Central memory CD8-positive, alpha-beta T cell (primary cell): ENCODE measurements at regions not wholly inside any gene's neighbourhood (a gene's known extent, or its start where the extent isn't known, plus 50 kb on each side); places are given as distances from the start of the nearest gene placed in this dataset.

Experiments
- ATAC-seq: fragments of 150-1000 bp; cut with Tn5 transposase; replicated peaks from 2 replicates; pipeline ENCODE4 v1.10.0; 2022; ENCODE audit warnings: mild to moderate bottlenecking, moderate FRiP score, moderate number of reproducible peaks; ENCODE audit not compliant: poor library complexity, severe bottlenecking; ENCODE audit errors: extremely low read depth
- DNase-seq, 2 donors: peaks; one replicate each; pipeline ENCODE4 v3.0.0; 2021; ENCODE audit warnings: low spot score in 2 of 2
- H3K27ac Mint-ChIP-seq: one replicate; pipeline ENCODE4 v1.8.0; 2022; ENCODE audit warnings: low read depth, mild to moderate bottlenecking, moderate library complexity, mixed read lengths
- H3K27me3 Mint-ChIP-seq: one replicate; pipeline ENCODE4 v1.8.0; 2022; ENCODE audit warnings: mixed read lengths
- H3K36me3 Mint-ChIP-seq: one replicate; pipeline ENCODE4 v1.8.0; 2022; ENCODE audit warnings: mild to moderate bottlenecking, moderate library complexity, mixed read lengths; ENCODE audit not compliant: insufficient read depth
- H3K4me1 Mint-ChIP-seq: one replicate; pipeline ENCODE4 v1.8.0; 2022; ENCODE audit warnings: mixed read lengths
- H3K4me3 Mint-ChIP-seq: one replicate; pipeline ENCODE4 v1.8.0; 2022; ENCODE audit warnings: mild to moderate bottlenecking, moderate library complexity, mixed read lengths
- H3K9me3 Mint-ChIP-seq: one replicate; pipeline ENCODE4 v1.8.0; 2022; ENCODE audit warnings: mixed read lengths

GRCh38 chr12:75888399-75888798 lies 143.2 kb downstream of the PHLDA1 start:
- H3K27me3 Mint-ChIP-seq: peaks cover 36% of the 10 kb centered on the region
- no peak overlapping the region for H3K27ac Mint-ChIP-seq
- H3K4me3 Mint-ChIP-seq: no peak overlapping the region
- H3K36me3 Mint-ChIP-seq: no peaks in the 10 kb centered on the region
- no peak for DNase-seq
- no peak for ATAC-seq
- no peaks in the 10 kb centered on the region for H3K4me1 Mint-ChIP-seq
- H3K9me3 Mint-ChIP-seq: no peaks in the 10 kb centered on the region

DNA sequence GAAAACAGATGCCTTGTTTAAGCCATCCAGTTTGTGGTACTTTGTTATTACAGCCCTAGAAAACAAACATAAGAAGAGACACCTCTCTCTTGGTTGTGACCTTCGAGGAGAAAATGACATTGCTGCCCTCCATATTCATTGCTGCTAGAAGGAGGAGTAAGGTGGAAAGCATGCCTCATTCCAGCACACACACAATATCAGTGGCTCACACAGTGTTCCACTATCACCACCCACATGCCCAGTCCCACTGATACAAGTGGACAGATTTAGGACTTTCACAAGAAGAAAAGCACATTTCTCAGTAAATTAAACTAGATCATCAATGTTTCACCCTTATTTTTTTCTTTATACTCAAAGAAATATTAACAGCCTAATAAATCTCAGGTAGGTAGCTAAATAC lies 143.6 kb downstream of the PHLDA1 start:
- H3K9me3 Mint-ChIP-seq: no peaks in the 10 kb centered on the region
- no peaks in the 10 kb centered on the region for H3K4me1 Mint-ChIP-seq
- no peak overlapping the region for H3K27ac Mint-ChIP-seq
- no peak overlapping the region for H3K4me3 Mint-ChIP-seq
- no peaks in the 10 kb centered on the region for H3K36me3 Mint-ChIP-seq
- H3K27me3 Mint-ChIP-seq: peaks cover 40% of the 10 kb centered on the region
- DNase-seq: no peak
- no peak for ATAC-seq

GRCh38 chr12:75884465-75884985 lies 147.1 kb downstream of the PHLDA1 start:
- H3K9me3 Mint-ChIP-seq: no peaks in the 10 kb centered on the region
- DNase-seq: no peak
- no peaks in the 10 kb centered on the region for H3K36me3 Mint-ChIP-seq
- no peaks in the 10 kb centered on the region for H3K4me1 Mint-ChIP-seq
- H3K4me3 Mint-ChIP-seq: no peak overlapping the region
- H3K27ac Mint-ChIP-seq: no peak overlapping the region
- H3K27me3 Mint-ChIP-seq: peaks cover 31% of the 10 kb centered on the region
- no peak for ATAC-seq

- Mint-ChIP-seq H3K9me3 (no peaks in the 10 kb centered on the region), H3K27me3 (peaks cover 26% of the 10 kb centered on the region), H3K36me3 (no peaks in the 10 kb centered on the region), H3K4me3 (no peak overlapping the region), H3K27ac (no peak overlapping the region), H3K4me1 (no peaks in the 10 kb centered on the region)
- DNase-seq (no peak), ATAC-seq (no peak)
Observed at GRCh38 chr12:75883241-75883640, 148.3 kb downstream of the PHLDA1 start.

GRCh38 chr12:75882421-75882820 lies 149.2 kb downstream of the PHLDA1 start:
- Mint-ChIP-seq H3K4me1 (no peaks in the 10 kb centered on the region), H3K27me3 (peaks cover 30% of the 10 kb centered on the region), H3K27ac (no peak overlapping the region), H3K36me3 (no peaks in the 10 kb centered on the region), H3K4me3 (no peak overlapping the region), H3K9me3 (no peaks in the 10 kb centered on the region)
- no peak for ATAC-seq
- DNase-seq: no peak

DNA sequence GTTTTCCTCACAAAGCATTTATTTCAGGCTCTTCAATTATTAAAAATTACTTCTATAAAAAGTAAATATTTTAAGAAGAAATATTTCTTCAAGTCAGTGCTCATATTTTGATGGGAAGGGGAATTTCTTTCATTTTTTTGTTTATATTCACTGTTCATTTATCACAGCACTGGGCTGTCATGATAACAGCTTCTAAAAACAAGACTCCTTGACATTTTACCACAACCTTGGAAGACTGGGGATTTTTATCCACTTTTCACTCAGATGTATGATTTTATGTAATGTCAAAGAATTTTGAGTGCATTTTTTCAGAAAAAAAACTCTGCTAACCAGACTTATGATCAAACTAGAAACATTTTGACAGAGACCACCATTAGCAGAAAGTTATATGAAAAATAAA lies 149.7 kb downstream of the PHLDA1 start:
- no peaks in the 10 kb centered on the region for H3K36me3 Mint-ChIP-seq
- ATAC-seq: no peak
- H3K9me3 Mint-ChIP-seq: no peaks in the 10 kb centered on the region
- H3K4me1 Mint-ChIP-seq: no peaks in the 10 kb centered on the region
- DNase-seq: no peak
- no peak overlapping the region for H3K4me3 Mint-ChIP-seq
- no peak overlapping the region for H3K27ac Mint-ChIP-seq
- H3K27me3 Mint-ChIP-seq: peaks cover 35% of the 10 kb centered on the region

DNA sequence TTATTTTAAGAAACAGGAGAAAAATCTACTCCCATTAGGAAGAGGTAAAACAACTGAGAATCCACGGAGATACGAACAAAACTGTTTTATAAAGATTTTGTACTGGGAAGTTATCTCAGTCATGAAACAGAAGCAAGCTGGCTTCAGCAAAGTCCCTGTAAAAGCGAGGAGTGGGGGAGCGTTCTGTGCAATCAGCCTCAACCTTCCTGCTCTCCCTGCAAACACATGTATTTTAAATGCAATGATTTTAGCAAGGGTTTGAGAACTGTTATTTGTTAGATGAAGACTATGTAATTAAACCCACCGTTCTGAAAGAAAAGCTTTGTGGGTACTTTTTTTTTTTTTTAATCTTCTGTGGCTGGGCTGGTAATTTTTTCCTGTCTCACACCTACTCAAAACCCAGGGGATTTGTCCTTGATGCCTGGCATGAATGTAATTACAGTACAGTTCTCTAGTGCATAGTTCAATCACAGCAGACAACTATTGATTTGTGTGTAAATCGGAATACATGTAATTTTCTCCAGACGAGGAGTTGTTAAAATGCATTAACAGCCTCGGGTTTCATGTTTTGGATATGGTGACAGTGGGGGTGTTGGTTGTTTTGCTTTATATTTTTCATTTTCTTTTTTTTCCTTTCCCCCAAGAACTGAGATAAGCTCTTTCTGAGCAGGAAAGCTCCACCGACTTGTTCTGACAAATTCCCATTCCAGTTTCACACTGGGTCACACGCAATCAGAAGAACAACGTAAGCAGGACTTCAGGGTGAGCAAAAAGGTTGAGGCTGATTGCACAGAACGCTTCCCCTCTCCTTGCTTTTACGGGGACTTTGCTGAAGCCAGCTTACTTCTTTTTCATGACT lies 153.6 kb downstream of the PHLDA1 start:
- no peak for DNase-seq
- no peak for ATAC-seq
- Mint-ChIP-seq H3K27me3 (peaks cover 44% of the 10 kb centered on the region), H3K27ac (no peak overlapping the region), H3K9me3 (no peaks in the 10 kb centered on the region), H3K4me3 (no peak overlapping the region), H3K36me3 (no peaks in the 10 kb centered on the region), H3K4me1 (no peaks in the 10 kb centered on the region)

GRCh38 chr12:75876832-75877762 lies 154.5 kb downstream of the PHLDA1 start:
- no peak for ATAC-seq
- peaks cover 44% of the 10 kb centered on the region for H3K27me3 Mint-ChIP-seq
- H3K27ac Mint-ChIP-seq: no peak overlapping the region
- no peaks in the 10 kb centered on the region for H3K4me1 Mint-ChIP-seq
- no peaks in the 10 kb centered on the region for H3K36me3 Mint-ChIP-seq
- DNase-seq: no peak
- H3K9me3 Mint-ChIP-seq: no peaks in the 10 kb centered on the region
- no peak overlapping the region for H3K4me3 Mint-ChIP-seq

- DNase-seq: no peak
- Mint-ChIP-seq H3K36me3 (no peaks in the 10 kb centered on the region), H3K4me1 (no peaks in the 10 kb centered on the region), H3K9me3 (no peaks in the 10 kb centered on the region), H3K4me3 (no peak overlapping the region), H3K27me3 (peaks cover 44% of the 10 kb centered on the region), H3K27ac (no peak overlapping the region)
- no peak for ATAC-seq
Observed at GRCh38 chr12:75874441-75874840, 157.1 kb downstream of the PHLDA1 start.

DNA sequence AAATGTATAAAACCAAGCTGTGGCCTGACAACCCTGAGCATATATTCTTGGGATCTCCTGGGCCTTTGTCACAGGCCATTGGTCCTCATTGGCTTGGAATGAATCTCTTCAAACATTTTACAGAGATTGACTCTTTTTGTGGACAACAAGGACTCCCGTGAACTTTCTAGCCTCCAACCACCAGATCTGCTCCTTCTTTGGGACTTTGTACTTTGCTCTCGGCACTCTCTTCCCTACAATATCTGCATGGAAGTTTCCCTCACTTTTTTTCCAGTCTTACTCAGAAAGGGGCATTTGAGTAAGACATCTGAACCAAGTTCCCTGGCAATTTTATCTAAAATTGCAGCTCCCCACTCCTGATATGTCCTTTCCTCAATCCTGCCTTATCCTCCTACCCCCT lies 158.8 kb downstream of the PHLDA1 start:
- ATAC-seq (no peak), DNase-seq (no peak)
- Mint-ChIP-seq H3K9me3 (no peaks in the 10 kb centered on the region), H3K4me3 (no peak overlapping the region), H3K27me3 (peaks cover 35% of the 10 kb centered on the region), H3K36me3 (no peaks in the 10 kb centered on the region), H3K27ac (no peak overlapping the region), H3K4me1 (no peaks in the 10 kb centered on the region)

DNA sequence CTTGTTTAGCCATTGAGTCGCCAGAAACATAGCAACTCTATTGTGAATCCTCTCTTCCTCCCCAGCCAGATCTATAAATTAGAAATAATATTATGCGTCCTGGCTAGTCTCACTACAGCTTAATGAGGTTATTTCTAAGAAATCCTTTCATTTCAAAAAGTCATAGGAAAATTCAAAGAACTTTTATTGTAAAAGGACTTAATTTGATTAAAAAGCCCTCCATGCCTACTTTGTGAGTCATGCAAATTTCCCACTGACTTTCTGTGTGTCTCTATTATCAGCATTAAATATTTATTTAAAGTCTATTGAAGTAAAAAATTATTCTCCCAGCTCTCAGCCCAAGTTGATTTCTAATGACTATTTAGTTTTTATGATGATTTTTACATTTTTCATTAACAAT lies 160.7 kb downstream of the PHLDA1 start:
- Mint-ChIP-seq H3K4me3 (no peak overlapping the region), H3K36me3 (no peaks in the 10 kb centered on the region), H3K27ac (no peak overlapping the region), H3K9me3 (no peaks in the 10 kb centered on the region), H3K4me1 (no peaks in the 10 kb centered on the region), H3K27me3 (peaks cover 19% of the 10 kb centered on the region)
- ATAC-seq (no peak), DNase-seq (no peak)

- no peaks in the 10 kb centered on the region for H3K36me3 Mint-ChIP-seq
- H3K27me3 Mint-ChIP-seq: no peaks in the 10 kb centered on the region
- H3K4me1 Mint-ChIP-seq: no peaks in the 10 kb centered on the region
- no peak overlapping the region for H3K4me3 Mint-ChIP-seq
- ATAC-seq (no peak), DNase-seq (no peak)
- no peaks in the 10 kb centered on the region for H3K9me3 Mint-ChIP-seq
- no peak overlapping the region for H3K27ac Mint-ChIP-seq
Observed at GRCh38 chr12:75868501-75868900, 163.1 kb downstream of the PHLDA1 start.
